ENCODE measurements at regions not wholly inside any gene's neighbourhood (a gene's known extent, or its start where the extent isn't known, plus 50 kb on each side); places are given as distances from the start of the nearest gene placed in this dataset.

- no peak for TF ChIP-seq IRF1 (CRISPR knock-in tag; IDR thresholded peaks at IDR 0.05)
- no peak for TF ChIP-seq E2F5 (CRISPR knock-in tag; IDR thresholded peaks at IDR 0.05)
- TF ChIP-seq HMGXB4 (CRISPR knock-in tag; IDR thresholded peaks at IDR 0.05), result no peak
- no peak for TF ChIP-seq CTCF (IDR thresholded peaks at IDR 0.05)
- no peak for TF ChIP-seq CBFB (CRISPR knock-in tag; IDR thresholded peaks at IDR 0.05; ENCODE audit: low read depth)
- no peak for TF ChIP-seq ATF3 (CRISPR knock-in tag; conservative IDR thresholded peaks at IDR 0.05)
- no peak for TF ChIP-seq MAX (CRISPR knock-in tag; IDR thresholded peaks at IDR 0.05)
Observed at GRCh38 chr1:238409932-238410331, 519.2 kb upstream of the ZP4 start.
